Stimulated activated CD8-positive, alpha-beta memory T cell treated with anti-CD3 and anti-CD28 coated beads, Interleukin-2, amount 100 ng/mL, for 48 hours (primary cell): ENCODE measurements at regions not wholly inside any gene's neighbourhood (a gene's known extent, or its start where the extent isn't known, plus 50 kb on each side); places are given as distances from the start of the nearest gene placed in this dataset.

Source experiments
- DNase-seq, 2 donors: peaks; one replicate each; pipeline ENCODE4 v3.0.0-alpha.2; 2020; ENCODE audit warnings: low read depth in 2 of 2

DNA sequence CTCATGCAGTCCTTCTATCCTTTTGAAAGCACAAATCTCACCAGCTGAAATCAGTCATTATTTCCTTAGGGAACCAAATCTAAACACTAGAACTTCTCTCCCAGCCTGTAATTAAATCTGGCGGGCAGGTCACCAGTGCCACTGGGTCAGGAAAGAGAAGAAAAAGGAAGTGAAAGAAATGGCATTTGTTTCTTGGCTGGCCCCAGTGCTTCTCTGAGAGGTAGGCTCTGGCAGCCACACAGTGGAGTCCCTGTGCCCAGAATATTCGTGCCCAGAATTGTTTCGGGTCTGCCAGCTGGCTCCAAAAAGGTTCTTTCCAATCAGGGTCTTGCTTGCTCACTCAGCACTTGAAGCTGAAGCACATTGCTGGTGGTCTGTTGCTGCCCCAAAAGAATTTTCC lies 133.9 kb upstream of the MTAP start:
- DNase-seq: no peak

DNA sequence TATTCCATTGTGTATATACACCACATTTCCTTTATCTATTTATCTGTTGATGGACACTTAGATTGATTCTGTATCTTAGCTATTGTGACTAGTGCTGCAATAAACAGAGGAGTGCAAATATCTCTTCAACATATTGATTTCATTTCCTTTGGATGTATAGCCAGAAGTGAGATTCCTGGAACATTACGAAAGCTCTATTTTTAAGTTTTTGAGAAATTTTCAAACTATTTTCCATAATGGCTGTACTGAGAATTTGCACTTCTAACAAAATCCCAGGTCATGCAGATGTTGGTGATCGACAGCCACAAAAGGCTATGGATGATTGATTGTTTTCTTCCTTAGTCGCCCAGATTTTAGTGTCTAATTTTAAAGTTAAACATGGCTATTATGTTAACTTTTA lies 132.7 kb upstream of the MTAP start:
- DNase-seq: no peak

DNA sequence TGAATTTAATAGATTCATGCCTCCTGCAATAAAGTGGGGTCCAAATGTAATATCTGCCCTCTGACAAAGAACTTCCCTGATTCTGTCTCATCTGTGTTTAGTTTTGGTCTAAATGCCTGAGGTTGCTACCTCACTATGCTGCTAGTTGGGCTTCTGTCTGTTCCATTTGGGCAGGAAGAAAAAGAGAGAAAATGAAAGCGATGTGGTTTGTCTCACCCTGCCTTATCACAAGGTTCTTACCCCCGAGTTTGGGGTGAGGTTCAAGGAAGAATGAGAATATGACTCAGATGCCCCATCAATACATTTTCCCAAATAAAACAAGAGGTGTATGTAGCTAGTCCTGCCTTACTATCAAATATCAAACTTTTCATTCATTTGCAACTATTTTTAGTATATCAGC lies 132.1 kb upstream of the MTAP start:
- no peak for DNase-seq

DNA sequence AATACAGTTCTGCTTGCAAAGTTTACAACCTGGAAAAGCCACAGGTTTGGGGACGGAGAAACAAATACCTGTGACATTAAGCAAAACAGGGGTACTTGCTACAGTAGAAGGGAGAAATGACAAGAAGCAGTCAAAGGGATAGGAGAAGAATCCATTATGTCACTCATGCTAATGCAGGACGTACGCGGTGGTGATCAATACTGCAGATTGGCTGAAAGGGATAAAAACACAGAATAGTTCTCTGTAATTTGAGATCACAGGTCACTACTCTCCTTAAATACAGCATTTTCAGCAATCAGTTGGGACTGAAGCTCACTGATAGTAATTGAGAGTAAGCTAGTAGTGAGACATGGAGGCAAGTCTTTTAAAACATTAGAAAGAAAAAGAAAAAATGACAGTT lies 130.3 kb upstream of the MTAP start:
- no peak for DNase-seq

DNA sequence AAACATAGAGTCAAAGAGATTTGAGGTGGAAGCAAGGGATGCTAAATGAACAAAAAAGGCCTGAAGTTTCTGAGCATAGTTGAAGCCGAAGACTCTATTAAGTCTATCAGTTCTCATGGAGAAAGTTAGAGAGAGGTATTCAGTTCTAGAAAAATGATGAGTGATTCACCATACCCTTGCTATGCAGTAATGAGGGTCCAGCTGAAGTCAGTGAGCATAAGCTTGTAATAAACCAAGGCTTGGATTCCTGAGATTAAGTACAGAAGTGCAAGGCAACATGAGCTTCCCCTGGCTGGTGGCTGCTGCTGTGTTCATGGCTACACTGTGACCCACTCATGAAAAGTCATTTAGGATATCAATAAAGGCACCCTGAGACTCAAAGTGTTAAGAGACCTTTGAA lies 129.7 kb upstream of the MTAP start:
- no peak for DNase-seq

DNA sequence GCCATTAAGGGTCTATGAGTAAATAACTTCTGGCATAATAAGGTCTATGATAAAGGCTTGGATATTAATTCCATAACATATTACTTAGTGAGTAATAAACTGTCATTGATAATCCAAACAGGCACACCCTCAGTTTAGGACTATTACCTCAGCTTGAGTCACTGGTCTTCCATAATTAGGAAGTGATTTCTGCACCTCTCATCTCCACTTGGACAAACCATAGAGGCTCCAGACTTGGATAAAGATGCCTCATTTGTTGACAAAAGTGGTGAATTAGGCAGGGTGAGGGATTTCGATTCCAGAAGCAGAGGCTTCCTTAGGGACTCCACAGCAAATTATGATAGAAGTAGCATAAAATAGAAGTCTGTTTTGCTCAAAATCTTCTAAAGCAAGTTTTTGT lies 127.5 kb upstream of the MTAP start:
- DNase-seq: no peak

DNA sequence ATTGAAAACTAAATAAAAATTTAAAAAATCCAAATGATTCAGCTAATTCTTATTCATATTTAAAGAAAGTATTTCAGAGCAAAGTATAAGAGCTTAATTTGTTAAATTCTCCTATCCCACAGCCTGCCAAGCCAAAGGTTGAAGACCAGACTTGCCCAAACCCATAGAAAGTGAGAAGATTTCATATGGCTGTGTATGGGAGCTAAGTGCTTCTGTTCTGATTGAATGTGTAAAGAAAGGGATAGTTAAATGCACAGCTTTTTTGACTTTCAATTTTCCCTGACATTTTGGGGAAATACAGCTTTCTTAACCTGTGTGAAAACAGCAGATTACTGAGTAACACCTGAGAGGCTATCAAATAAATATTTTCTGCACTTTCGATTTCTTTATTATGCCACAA lies 125.0 kb upstream of the MTAP start:
- no peak for DNase-seq

DNA sequence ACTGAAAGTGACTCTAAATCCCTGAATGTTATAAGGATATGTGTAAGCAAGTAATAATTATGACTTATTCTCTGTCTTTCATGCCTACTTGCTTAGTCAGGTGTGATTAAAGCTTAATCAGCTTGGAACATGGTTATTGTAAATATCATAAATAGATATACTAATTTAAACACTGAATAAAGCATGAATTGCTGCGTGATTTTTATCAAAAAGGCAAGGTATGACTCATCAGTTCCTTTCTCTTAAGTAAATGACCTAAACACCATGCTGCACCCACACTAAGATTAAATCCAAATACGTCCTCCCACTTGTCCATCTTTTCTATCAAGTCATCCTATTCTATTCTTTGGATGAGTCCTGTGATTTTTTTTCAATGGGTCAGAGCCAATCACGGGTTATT lies 124.6 kb upstream of the MTAP start:
- DNase-seq: no peak

DNA sequence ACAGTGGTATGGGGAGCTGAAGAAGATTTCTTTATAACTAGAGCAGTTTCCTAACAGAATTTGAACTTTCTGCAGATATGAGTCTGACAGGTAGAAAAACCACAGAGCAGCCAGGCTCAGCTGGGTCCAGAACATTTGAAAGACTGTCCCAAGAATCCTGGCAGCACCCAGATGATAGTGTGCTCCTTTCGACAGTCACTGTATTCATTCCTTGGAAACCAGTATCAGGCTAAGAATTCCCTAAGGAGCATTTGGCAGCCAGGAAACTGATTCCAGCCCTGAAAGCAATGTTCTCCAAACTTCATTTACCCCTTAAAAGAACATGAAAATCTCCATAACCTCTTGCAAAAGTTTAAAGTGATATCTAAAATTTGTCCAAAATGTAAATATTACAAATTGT lies 123.0 kb upstream of the MTAP start:
- no peak for DNase-seq

DNA sequence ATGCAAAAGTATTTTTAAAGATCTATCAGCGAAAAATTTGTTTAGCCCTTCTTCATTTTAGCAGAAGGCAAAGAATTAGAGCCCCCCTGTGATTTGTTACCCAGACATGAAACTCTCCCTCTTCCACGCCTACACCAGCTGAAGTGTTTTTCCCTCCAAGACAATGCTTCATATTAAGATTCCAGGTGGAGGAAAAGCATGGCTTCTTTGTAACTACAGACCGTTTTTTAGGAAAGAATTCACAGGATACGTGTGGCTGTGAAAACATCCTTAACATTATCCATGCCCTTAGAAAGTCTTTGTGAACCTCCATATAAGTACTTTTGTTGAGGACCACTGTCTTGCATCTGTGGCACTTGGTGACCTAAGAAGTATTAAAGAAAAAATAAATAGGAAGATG lies 121.8 kb upstream of the MTAP start:
- no peak for DNase-seq

DNA sequence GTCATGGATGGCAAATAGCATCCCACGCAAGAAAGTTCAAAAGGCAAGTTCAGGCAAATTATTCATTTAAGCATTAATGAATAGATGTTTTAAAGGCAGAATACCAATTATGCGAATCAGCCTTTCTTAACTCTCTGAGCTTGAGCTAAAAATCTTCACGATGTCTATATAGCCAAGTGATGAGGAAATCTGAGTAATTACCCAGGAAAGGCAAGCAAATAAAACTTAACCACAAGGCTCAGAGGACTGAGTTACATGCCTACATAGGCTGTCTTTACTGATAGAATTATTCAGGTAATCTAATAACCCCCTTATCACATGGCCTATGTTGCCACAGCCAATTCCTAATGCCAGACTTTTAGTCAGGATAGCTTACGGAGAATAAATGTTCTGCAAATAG lies 120.8 kb upstream of the MTAP start:
- no peak for DNase-seq

DNA sequence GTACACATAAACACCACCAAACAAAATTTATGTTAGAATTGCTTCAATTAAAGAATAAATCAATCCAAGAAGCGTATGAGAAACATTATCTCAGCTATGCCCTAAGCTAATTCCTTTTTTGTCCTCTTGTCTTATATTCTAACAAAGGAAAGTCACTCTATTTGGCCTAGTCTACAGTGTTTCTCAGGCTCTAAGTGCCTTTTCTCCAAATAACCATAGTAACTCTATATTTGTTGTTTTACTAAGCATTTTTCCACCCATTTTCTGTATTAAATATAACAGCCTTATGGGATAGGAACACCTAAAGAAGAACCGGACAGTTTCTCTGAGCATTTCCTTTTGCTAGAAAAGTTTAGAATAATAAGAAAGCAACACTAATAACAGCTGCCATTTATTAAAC lies 120.1 kb upstream of the MTAP start:
- DNase-seq: no peak

DNA sequence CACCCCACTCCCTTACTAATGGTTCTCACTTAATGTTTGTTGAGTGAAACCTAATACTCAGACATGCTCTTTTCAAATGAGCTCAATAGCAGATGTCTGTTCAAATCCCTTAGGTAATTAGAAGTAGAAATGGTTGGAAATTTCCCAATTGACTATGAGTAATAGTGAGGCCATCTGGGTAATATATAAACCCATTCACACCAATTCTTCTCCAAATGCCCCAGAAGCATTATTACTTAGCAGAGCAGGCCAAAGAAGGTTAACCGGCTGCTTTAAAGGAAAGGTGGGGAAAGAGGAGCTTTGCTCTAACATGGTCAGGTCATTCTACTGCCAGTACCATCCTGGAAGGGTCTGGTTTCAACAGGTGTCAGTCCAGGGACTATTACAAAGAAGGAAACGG lies 119.5 kb upstream of the MTAP start:
- no peak for DNase-seq

DNA sequence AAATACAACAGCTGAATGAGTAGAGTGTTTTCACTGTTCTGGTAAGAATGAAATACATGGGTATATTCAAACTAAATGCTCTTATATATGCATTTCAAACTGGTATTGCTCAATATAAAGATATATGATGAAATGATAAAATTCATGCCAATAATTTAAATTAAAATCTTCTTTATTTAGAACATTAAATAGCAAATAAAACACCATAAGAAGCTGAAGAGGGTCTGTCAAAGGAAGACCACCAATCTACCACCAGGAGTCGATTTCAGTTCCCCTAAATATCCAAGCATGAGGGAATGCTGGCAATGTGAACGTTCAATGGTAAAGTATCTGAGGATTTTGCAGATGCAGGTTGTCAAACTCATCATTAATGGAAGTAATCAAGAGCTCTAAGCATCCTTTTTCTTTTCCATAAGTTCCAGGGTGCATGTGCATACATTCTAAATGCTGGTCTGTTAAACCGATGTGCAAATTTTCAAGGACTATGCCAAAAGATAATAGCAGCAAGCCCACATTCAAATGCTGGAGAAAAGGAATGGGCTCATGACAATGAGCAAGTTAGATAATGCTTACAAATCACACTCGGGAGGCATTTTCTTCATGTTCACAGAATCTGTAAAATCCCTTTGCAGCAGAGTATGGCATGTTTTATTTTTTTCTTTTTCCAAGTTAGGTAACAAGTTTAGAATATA lies 118.8 kb upstream of the MTAP start:
- no peak for DNase-seq

DNA sequence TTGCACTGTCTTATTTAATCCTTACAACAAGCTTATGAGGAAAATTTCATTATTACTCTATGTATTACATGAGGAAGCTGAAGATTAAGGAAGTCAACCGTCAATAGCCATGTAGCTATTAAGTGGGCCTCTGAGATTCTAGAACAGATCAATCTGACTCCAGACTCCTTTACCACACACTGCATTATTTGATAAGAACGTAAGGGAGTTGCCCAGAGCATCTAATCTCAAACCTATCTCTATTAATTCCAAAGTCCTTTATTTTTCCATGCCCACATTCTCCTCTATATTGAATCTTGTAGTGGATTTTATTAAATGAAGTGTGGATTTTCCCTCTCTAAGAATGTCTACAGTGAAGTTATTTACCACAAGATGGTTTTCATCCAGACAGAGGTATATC lies 118.2 kb upstream of the MTAP start:
- no peak for DNase-seq

DNA sequence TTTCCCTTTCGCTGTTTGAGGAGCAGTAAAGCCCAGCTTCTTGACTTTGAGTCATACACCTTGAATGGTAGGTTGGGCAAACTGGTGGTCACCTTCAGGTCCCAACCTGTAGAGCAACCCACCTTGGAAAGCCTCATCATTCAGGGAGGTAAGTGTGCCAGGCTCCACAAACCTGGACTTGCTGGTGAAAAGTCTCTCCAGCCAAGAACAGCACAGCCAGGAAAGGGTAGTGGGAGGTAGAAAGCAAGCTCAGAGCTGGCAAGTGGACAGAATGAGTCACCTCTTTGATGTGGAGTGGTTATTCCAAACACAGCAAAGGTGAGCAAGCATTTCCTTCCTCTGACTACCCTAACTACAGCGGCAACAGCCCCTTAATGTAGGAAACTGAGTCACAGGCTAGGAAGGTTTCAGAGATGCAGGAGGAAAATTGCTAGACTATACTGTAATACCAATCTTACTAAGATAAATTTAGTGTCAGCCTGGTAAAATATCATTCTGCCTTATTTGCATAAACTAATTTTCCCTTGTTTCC lies 117.5 kb upstream of the MTAP start:
- peak in 1 of 2 donors; percentile 9 for DNase-seq

DNA sequence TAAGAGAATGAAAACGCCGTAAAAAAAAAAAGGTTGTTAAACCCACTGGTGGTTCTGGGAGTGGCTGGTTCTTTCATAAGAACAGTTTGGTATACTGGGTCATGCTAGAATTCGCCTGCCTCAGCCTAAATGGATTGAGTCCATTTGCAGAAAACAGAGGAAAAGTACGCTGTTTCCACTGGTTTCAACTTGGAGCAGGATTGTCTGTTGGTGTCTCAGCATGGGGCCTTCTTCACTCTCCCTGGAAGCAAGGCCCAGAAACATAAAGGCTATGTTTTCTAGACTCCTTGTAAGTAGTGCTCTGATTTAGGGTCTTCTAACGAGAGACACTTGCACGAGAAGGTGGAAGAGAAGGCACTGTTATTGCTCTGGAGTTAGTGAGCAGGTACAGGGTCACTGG lies 116.9 kb upstream of the MTAP start:
- DNase-seq: no peak

DNA sequence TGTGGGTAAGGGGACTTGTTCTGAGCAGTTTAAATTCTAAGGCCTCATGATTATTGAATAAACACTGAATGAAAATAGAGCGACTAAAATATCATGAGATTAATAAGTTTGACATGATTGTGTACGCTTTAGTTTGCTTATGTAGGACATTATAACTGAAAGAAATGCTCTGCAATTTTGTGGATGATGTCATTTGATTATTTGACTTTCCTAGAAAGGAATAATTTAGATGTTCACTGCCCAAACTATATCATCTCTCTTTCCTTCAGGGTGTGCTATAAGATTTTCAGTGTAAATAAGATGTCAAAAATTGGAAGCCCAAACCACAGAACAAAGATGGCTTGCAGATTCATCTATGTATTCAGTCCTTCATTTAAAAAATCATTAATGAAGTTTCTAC lies 115.7 kb upstream of the MTAP start:
- DNase-seq: no peak

DNA sequence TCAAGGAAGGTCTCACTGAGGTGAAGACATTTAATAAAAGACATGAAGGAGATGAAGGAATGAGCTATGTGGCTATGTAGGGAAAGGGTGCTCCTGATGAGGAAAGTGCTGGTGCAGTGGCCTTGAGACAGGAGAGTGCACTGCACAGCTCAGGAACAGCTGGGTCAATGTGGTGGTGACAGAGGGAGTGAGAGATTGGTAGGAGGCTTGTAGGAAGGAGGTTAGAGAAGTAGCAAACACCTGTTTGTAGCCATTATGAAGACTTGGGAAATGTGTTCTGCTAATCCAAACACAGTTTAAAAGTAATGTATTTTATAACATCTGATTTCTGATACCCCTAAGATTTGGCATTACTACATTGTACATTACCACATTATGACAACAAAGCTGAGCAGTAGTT lies 115.1 kb upstream of the MTAP start:
- no peak for DNase-seq

DNA sequence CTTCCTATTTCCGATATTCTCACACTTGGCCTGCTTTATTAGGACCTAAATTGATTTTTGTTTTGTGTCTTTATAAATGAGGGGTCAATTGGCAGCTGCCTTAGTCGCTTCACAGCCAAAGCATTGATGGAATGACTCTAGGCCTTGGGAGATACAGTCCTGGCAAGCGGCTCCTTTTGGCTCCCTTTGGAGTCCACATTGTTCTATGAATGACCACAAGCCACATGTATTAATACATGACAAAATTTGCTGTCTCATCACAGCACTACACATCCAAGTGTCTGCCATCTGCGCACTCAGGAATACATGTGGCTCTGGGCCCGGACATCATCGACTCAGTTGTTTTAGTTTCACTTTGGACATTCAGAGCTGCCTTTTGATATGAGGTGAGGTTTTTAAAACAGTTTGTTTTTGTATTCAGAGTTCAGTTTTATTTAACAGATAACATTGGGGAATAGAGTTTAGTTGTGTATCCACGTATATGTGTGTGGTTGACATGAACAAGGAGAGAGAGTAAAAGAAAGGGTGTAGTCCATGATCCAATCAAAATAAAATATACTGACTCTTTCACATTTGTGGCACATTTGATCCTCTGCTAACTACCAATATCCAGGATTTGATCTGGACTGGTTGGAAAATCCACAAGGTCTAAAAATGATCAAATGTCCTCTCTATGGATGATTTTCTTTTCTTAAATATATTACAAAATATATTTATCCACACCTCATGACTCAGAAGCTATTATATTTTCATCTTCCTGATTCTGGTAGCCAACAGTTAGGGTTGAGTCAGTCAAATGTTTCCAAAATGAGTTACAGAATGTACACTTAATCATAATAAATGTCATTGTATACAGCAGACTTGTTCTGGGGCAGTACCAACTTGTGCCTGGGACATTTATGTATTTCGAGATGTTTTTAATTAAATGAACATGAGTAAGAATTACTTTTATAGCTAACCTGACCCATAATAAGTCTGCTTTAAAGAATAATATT lies 114.0 kb upstream of the MTAP start:
- no peak for DNase-seq

DNA sequence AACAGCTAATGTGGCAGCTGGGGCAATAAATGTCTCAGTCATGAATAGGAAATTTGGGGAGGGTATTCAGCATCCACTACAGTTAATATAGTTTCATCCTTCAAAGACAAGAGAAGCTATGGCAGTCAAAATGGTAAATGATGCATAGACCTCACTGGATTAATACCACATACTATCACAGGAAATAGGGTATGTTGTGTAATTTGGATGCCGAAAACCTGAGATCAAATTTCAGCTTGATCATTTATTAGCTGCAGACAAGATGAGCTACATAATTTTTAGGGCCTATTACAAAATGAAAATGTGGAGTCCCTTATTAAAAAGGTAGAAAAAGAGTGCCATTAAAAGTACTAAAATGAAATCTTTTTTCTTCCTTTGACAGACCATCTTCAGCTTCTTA lies 112.6 kb upstream of the MTAP start:
- no peak for DNase-seq

DNA sequence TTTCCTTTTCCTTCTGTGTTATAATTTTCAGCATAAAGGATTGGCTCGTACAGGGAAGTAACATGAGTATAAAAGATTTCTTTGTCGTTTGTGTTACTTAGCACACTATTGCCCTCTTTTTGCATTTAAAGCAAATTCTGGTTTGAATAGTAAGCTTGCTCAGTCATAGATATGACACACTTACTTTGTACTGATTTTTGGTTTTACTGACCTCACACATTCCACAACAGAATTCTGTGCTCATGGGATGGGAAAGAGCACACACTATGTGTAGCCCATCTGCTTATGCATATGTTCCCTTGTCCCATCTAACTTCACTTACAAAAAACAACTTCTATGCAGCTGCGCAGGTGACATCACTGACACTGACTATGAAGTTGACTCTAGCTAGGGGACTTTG lies 111.9 kb upstream of the MTAP start:
- DNase-seq: no peak

DNA sequence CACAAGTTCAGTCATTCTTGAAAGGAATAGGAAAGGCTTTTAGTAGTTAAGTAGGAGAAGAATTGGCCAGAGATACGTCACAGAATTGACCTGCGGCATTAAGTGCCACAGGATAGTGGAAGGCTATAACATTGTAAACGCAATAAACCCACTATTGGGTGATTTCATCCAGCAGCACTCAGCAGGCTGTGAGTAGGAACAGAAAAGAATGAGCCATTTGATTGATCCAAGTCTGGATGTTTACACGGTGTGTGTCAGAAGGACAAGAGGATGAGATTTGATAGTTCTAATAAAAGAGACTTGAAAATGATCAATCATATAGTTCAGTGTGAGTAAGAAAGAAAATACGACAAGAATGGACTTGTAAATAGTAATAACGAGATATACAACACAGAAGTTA lies 110.0 kb upstream of the MTAP start:
- no peak for DNase-seq
